Lower lobe of right lung (tissue), 2 donors: ENCODE measurements at regions not wholly inside any gene's neighbourhood (a gene's known extent, or its start where the extent isn't known, plus 50 kb on each side); places are given as distances from the start of the nearest gene placed in this dataset.

Experiments used
- ATAC-seq, 2 donors: fragments of 200-7000 bp; cut with Tn5 transposase; one replicate each; pipeline ENCODE4 v1.9.1; 2020 to 2022; ENCODE audit warnings: mild to moderate bottlenecking in 2 of 2, moderate library complexity in 2 of 2
- DNase-seq: peaks from one replicate; pipeline ENCODE4 v3.0.0-alpha.2; 2020
- H3K27ac ChIP-seq: fragments of 200-600 bp; one replicate; pipeline ENCODE4 v1.8.0; 2022
- H3K27me3 ChIP-seq: fragments of 200-600 bp; one replicate; pipeline ENCODE4 v1.8.0; 2022; ENCODE audit warnings: low read depth
- H3K36me3 ChIP-seq: fragments of 200-600 bp; one replicate; pipeline ENCODE4 v1.8.0; 2022; ENCODE audit warnings: mild to moderate bottlenecking
- H3K4me1 ChIP-seq: fragments of 200-600 bp; one replicate; pipeline ENCODE4 v1.8.0; 2022
- H3K4me3 ChIP-seq: fragments of 200-600 bp; one replicate; pipeline ENCODE4 v1.8.0; 2022; ENCODE audit warnings: mild to moderate bottlenecking
- H3K9me3 ChIP-seq: fragments of 200-600 bp; one replicate; pipeline ENCODE4 v1.8.0; 2022
- intact Hi-C: fragments of 100-400 bp; cut with DNase I; formaldehyde crosslinking; loops from one replicate; pipeline ENCODE4 v1.11.0; 2022
- TF ChIP-seq, protein P1 (sequence below): fragments of 200-600 bp; IDR thresholded peaks from one replicate; pipeline ENCODE4 v1.8.0; 2022; ENCODE audit warnings: antibody characterized with exemption, mild to moderate bottlenecking
- donor health status: DM: no; HTN: yes; CAD: no; lungs with severe emphysema.

DNA sequence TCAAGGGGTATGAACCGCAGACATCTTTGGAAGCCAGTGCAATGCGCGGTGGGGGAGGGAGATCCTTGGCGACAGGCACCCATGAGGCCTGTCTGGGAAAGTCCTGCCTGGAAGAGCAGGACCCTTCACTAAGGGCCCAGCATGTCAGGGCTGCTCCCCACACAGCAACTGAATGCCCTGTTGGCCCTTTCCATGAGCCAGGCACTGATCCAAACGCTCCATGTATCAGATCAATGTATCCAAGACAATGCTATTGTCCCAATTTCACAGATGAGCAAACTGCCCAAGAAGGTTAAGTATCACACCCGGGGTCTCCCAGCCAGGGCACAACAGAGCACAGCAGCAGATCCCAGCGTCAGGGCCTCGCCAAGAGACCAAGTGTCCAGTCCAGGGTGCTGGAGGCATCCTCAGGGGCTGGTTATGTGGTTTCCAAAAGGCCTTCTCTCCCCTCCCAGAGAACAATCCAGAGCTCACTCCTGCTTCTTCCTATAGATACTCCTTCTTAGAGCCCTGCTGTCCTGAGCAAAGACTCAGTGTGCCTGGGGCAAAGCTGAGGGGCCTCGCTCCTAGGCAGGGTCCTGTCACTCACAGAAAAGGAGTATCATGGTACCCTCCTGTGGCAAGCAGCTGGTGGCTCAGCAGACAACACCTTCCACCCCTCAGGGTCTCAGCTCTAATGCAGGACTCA, 328.0 kb downstream of the NPHP4 start:
- DNase-seq (no peak), ATAC-seq (no peak)
- H3K27me3 ChIP-seq: peaks cover 14% of the 10 kb centered on the region
- H3K4me3 ChIP-seq: no peak overlapping the region
- no peaks in the 10 kb centered on the region for H3K4me1 ChIP-seq
- H3K36me3 ChIP-seq: no peaks in the 10 kb centered on the region
- no peak overlapping the region for H3K27ac ChIP-seq
- TF ChIP-seq, protein P1, sequence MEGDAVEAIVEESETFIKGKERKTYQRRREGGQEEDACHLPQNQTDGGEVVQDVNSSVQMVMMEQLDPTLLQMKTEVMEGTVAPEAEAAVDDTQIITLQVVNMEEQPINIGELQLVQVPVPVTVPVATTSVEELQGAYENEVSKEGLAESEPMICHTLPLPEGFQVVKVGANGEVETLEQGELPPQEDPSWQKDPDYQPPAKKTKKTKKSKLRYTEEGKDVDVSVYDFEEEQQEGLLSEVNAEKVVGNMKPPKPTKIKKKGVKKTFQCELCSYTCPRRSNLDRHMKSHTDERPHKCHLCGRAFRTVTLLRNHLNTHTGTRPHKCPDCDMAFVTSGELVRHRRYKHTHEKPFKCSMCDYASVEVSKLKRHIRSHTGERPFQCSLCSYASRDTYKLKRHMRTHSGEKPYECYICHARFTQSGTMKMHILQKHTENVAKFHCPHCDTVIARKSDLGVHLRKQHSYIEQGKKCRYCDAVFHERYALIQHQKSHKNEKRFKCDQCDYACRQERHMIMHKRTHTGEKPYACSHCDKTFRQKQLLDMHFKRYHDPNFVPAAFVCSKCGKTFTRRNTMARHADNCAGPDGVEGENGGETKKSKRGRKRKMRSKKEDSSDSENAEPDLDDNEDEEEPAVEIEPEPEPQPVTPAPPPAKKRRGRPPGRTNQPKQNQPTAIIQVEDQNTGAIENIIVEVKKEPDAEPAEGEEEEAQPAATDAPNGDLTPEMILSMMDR: no peak
- intact Hi-C loops: no loop called here
- H3K9me3 ChIP-seq: no peaks in the 10 kb centered on the region

DNA sequence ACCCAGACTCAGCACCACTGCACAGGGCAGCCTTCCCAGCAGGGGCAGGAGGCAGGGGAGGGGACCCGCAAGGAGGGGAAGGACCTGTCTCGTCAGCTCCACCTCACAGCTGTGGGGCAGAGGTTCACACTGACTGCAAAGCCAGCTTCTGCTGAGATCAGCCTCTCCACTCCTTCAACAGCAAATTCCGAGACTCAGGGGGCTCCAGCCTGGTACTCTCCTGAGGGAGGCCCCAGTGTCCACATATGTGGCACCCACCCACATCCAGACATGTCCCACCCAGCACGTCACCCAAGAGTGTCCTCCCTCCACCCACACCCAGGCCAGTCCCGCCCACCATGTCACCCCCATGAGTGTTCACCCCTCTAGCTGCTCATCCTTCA, 329.5 kb downstream of the NPHP4 start:
- H3K27ac ChIP-seq: no peak overlapping the region
- H3K27me3 ChIP-seq: peaks cover 14% of the 10 kb centered on the region
- H3K36me3 ChIP-seq: no peaks in the 10 kb centered on the region
- TF ChIP-seq, protein P1: no peak
- ATAC-seq (no peak), DNase-seq (no peak)
- no peaks in the 10 kb centered on the region for H3K9me3 ChIP-seq
- intact Hi-C loops: no loop called here
- H3K4me3 ChIP-seq: no peak overlapping the region
- no peaks in the 10 kb centered on the region for H3K4me1 ChIP-seq

DNA sequence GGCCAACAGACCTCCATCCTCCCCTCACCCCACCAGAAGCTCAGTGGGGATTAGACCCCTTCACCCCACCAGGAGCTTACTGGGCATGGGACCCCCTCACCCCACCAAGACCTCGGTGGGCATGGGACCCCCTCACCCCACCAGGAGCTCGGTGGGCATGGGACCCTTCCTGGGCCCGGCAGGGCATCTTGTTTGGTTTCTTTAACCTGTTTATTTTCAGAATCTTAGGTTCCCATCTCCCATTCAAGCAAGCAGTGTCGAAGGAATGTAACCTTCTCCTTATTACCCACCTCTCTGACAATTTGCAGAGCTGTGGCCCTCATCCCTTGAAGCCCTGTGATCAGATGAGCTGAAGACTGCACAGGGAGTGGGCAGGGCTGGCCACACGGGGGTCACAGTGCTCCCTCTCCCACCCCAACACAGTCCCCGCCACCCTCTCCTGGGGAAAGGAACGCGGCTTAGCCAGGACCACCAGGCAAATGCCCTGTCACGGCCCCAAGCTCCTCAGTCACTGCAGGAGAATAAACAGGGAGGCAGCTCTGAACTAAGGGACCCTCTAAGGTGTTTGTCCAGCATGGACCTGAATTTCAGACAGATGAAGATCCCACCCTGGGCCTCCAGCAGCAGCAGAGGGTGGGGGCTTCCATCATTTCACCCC, 330.0 kb downstream of the NPHP4 start:
- H3K36me3 ChIP-seq: no peaks in the 10 kb centered on the region
- TF ChIP-seq, protein P1: no peak
- peaks cover 14% of the 10 kb centered on the region for H3K27me3 ChIP-seq
- no peak overlapping the region for H3K4me3 ChIP-seq
- H3K9me3 ChIP-seq: no peaks in the 10 kb centered on the region
- ATAC-seq: no peak
- intact Hi-C loops: no loop called here
- no peak for DNase-seq
- H3K4me1 ChIP-seq: no peaks in the 10 kb centered on the region
- no peak overlapping the region for H3K27ac ChIP-seq

DNA sequence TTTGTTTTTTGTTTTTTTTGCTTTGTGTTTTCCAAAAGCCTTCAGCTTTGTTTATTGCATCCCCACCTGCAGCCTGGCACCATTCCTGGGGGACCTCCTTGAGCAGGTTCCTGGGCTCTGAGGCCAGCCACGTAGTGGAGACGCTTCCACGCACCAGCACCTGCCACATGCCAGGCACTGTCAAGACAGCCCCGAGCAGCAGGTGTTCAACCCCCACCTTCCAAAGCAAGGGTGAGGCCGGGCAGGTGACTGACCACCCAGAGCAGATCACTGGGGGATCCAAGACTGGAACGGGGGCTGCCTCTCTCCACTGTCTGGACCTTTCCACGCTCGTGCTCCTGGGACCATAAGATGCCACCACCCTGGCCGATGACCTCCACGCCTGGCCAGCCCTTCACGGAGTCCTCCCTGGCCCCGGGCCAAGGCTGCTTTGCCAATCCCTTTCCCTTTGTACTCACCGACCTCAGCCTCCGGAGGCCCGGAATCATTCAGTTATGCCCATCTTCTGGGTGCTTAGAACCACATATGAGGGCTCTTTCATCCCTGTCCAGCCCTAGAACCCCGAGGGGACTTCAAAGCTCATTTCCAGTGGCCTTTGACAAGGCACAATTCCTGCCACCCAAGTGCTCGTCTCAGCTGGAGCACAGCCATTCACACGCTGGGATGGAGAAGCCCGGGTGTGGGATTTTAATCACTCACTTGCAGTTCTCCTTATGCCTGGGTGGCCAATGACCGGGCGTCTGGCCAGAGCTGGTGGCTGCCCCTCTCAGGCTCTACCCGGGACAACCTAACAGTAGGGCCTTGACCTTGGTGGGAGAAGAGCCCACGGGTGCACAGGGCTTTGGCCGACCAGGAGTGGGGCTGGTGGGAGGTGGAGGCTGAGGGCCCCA, 330.8 kb downstream of the NPHP4 start:
- Histone ChIP-seq H3K4me1 (no peaks in the 10 kb centered on the region), H3K4me3 (no peak overlapping the region), H3K9me3 (no peaks in the 10 kb centered on the region), H3K27ac (no peak overlapping the region), H3K27me3 (peaks cover 14% of the 10 kb centered on the region), H3K36me3 (no peaks in the 10 kb centered on the region)
- intact Hi-C loops: no loop called here
- DNase-seq (no peak), ATAC-seq (no peak)
- TF ChIP-seq, protein P1: no peak

DNA sequence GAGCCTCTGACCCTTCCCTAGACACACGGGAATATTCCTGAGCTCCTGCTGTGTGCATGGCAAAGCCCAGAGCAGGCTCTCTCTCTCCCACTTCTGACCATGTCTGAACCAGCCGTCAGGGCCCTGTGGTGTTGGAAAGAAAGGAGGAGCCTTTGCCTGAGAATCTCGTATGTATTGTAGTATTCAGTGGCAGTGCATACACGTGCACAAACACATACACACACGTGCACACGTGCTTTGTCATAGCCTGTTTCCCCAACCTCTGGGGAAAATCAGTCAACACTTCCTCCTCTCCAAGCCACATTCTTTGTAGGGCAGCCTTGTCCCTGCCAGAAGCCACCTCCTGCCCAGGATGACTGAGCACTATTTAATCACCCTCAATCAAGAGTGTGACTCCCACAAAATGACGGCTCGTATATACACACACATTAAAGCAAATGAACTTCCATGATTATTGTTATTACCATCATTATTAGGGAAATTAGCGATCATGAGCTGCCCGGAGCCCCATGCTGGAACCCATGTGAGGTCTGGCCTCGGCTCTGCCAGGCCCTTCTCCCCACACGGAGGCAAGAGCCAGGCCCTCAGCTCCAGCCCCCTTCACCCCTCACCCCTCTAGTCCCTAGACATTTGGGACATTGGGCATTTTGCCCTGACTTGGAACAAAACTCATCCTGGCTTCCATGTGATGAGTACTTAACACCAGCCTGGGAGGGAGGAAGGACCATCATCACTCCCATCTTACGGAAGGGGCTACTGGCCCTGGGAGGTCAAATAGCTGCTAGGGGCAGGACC, 331.9 kb downstream of the NPHP4 start:
- ATAC-seq (peak; percentile 10 to 44), DNase-seq (no peak)
- no peaks in the 10 kb centered on the region for H3K9me3 ChIP-seq
- H3K4me3 ChIP-seq: no peak overlapping the region
- H3K4me1 ChIP-seq: no peaks in the 10 kb centered on the region
- peaks cover 10% of the 10 kb centered on the region for H3K27me3 ChIP-seq
- intact Hi-C loops: no loop called here
- H3K27ac ChIP-seq: no peak overlapping the region
- TF ChIP-seq, protein P1: no peak
- H3K36me3 ChIP-seq: no peaks in the 10 kb centered on the region
